HG03045 (cell line): ENCODE measurements at regions not wholly inside any gene's neighbourhood (a gene's known extent, or its start where the extent isn't known, plus 50 kb on each side); places are given as distances from the start of the nearest gene placed in this dataset.
"Not testable (repeated sequence)": the region's sequence is repeated elsewhere in the genome, so short reads cannot be mapped to it uniquely, and the experiment has no call there.

Source experiments
- ATAC-seq: cut with Tn5 transposase; IDR thresholded peaks from one replicate; pipeline ENCODE4 v1.9.1; 2021; ENCODE audit warnings: mild to moderate bottlenecking, moderate library complexity; ENCODE audit not compliant: unreplicated experiment

DNA sequence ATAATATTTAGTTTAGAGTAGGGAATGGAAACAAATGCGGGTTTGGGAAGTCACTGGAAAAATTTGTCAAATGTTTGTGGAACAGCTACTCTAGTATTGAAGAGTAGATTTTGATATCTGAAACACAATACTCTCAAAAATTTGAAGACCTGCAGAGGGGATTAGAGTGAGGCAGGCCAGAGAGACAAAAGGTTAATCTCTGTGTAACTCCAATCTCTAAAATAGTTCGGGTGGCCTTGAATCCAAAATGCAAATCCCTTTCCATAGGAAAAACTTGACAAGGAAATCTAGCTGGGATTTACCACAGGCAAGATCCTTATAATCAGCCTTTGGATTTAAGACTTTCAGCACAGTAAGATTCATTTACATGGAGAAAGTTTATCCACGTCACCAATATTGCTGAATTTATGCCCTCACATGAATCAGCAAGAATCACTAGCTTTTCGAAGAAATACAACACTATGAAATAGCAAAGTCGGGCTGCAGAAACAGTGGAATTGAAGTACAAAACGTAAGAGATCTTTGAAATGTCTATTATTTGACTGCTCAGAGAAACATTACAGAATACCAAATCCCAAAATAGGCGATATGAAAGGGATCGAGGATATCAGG is 423.7 kb upstream of the ZNF804A start:
- no peak for ATAC-seq

DNA sequence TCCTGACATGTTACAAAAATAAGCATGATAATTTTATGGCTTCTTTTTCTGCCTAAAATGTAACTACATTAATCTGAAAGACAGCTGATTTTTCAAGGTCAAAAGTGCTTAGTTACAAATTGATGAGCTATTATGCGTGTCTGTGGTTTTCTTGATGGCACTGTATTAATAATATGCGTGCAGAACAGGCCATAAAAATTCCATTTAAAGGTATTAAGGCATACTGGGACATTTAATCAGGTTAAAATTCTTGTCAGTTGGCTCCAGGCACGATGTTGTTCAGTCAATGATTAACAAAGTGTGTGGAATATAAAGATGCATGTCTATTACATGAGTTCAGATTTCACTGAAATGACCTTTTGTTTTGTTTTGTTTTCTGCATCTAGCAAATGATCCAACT is 420.1 kb upstream of the ZNF804A start:
- ATAC-seq, result no peak

DNA sequence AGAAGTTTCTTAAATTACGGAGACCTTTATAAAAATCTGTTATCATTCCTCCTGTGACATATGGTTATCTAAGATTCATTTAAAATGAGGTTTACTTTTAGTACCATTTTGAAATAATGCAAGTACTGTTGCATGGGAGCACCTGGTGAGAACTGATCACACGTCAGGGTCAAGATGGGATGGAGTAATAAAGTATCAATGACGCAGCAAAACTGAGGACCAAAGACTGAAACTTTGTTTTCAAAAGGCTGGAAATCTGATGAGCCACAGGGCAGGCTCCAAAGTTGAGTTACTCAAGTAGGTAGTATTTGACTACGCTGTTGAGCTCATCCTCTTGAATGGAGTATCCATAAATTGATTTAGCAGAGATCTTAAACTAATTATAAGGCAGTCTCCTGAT is 411.9 kb upstream of the ZNF804A start:
- ATAC-seq, result no peak

DNA sequence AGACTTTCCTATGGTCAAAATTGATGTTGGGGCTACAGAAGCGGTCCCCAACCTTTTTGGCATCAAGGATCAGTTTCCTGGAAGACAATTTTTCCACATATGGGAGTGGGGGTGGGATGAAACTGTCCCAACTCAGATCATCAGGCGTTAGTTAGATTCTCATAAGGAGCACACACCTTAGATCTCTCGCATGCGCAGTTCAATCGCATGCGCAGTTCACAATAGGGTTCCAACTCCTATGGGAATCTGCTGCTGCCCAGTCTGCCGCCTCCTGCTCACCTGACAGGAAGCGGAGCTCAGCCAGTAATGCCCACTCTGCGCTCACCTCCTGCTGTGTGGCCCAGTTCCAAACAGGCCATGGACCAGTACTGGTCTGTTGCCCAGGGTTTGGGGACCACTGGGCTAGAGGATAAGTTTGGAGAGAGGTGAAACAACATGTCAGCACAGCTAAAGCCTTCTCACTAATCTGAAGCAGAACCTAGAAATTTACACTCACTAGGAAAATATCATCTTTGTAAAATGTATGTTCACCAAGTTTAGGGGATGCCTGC is 410.8 kb upstream of the ZNF804A start:
- no peak for ATAC-seq

DNA sequence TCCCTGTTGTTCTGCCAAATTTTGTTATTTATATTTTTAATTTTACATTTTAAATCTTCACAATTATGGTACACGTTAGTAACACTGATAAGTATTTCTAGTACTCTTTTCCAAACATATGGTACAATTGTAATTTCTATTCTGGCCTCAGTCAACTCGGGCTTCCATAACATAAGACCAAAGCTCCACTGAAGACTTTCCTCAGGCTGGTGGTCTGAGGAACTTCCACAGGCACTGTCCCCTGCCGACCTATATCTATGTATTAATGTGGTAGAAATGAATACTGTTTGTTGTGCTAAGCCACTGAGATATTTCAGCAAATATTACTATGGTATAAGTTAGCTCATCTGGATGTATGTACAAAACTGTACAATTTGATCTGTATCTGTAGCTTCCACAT is 407.6 kb upstream of the ZNF804A start:
- ATAC-seq, result no peak

DNA sequence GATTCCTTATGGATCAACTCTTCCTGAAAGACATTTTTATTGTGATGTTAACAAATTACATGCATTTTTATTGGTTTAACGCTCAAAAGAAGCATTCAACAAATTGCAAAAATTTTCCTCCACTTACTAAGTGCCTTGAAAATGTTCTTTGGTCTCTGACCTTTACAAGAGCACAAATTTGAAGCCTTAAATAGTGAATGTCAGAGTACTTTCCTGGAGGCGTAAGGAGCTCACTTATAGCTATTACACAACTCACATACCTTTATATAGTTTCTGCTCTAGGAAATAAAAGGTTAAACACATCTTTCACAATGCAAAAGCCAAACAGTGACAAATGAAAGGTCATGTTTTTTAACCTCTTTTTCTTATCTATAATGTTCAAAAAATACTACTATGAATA is 405.7 kb upstream of the ZNF804A start:
- no peak for ATAC-seq

DNA sequence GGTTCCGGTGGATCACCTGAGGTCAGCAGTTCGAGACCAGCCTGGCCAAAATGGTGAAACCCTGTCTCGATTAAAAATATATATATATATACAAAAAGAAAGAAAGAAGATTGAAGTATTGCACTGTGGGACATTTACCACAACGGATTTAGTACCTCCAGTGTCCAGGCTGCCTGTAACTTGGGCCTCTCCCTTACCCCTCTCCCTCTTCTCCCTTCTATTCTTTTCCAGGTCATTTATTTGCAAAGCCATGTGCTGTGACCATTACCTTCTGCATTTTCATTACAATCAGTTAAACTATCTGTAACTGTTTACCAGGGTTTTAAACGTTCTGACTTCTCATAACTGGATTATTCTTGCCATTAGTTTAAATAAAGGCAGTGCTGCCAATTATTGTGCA is 400.9 kb upstream of the ZNF804A start:
- ATAC-seq, result no peak

DNA sequence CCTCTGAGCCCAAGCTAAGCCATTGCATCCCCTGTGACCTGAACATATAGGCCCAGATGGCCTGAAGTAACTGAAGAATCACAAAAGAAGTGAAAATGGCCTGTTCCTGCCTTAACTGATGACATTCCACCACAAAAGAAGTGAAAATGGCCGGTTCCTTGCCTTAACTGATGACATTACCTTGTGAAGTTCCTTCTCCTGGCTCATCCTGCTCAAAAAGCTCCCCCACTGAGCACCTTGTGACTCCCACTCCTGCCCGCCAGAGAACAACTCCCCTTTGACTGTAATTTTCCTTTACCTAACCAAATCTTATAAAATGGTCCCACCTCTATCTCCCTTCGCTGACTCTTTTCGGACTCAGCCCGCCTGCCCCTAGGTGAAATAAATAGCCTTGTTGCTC is 399.5 kb upstream of the ZNF804A start:
- ATAC-seq, result not testable (repeated sequence)

DNA sequence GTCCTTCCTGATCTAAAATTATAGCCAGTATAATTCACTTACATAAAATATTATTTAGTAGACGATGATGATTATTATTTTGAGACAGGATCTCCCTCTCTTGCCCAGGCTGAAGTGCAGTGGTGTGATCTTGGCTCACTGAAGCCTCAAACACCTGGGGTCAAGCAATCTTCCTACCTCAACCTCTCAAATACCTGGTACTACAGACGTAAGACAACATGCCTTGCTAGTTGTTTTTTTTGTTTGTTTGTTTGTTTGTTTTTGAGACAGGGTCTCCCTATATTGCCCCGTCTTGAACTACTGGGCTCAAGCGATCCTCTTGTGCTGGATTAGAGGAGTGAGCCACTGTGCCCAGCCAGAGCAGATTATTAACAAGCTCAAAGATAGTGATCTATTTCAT is 399.1 kb upstream of the ZNF804A start:
- no peak for ATAC-seq

DNA sequence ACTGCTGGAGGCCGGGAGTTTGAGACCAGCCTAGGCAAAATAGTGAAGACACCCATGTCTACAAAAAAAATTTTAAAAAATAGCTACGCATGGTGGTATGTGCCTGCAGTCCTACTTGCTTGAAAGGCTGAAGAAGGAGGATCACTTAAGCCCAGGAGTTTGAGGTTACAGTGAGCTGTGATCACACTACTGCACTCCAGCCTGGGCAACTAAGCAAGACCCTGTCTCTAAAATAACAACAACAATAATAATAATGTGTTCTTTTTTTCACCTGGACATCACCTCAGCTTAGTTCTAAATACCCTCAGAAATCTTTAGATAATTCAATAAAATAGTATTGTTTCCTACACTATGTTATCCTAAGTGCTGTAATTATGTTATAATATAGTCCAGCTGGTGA is 397.1 kb upstream of the ZNF804A start:
- ATAC-seq, result no peak

DNA sequence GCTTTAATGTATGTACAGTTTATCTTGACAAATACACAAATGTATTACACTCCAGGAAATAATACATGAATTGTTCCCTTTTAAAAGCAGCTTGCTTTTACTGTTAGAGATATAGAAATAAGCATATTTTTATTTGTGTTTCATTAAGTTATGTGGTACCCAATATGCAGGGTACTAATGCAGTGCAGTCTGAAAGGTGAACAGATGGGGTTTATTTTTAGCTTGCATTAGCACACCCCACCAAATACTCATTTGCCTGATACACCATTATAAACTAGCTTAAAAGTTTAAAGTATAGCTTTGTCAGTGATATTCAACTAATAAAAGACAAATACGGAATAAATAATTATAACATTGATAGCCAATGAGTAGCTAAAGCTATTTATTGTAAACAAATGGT is 394.7 kb upstream of the ZNF804A start:
- ATAC-seq, result no peak

DNA sequence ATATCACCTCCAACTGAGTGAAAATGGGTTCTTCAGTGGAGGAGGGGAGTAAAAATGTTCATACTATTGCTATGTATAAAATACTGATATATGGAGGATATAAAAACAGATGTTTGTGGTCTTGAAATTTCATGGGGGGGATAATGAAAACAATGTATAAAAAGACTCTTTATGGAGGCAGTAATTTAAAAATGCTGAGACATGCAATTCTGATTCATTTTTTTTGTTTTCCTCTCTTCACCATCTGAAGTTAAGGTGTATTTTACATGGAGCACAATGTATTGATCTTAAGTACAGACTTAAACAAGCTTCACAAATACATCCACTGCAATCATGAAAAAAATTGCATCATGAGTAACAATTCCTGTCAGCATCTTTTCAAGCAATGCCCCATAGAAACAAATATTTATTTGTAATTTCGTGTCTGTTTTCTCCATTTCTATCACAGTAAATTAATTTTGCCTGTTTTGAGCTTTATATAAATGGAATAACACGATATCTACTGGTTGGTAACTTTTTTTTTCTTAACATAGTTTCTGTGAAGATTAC is 393.2 kb upstream of the ZNF804A start:
- no peak for ATAC-seq

DNA sequence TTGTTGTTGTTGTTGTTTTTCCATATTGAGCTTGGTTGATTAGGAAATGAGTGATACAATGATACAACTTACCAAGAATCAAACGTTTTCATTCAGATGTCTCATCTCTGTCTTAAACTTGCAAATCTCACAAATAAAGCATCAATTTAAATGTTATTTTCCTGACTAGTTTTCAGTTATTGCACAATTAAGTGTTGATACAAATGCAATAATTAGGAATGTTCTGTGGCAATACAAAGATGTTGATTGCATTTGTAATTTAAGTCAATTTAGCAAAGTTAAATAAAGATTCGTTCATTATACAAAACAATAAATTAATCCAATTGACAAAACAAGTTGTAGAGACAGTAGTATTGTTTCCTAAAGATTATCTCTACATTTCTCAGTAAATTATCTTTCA is 392.3 kb upstream of the ZNF804A start:
- ATAC-seq, result no peak

DNA sequence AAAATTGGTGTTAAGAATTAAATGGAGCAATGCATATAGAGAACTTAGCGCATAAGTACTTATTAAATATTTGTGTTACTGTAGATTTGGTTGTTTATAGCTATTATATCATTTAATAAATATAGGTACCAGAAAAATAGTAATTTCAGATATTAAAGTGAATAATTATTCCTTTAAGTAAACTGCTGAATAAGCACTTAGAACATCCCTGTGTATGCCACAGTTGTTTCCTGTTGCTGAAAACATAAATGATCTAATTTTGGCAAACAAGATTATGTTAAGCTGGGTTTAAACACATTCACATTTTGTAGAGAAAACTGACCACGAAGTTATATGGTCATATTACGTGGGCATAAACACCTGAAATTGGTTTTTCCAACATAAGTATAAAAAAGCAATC is 388.0 kb upstream of the ZNF804A start:
- ATAC-seq, result no peak

DNA sequence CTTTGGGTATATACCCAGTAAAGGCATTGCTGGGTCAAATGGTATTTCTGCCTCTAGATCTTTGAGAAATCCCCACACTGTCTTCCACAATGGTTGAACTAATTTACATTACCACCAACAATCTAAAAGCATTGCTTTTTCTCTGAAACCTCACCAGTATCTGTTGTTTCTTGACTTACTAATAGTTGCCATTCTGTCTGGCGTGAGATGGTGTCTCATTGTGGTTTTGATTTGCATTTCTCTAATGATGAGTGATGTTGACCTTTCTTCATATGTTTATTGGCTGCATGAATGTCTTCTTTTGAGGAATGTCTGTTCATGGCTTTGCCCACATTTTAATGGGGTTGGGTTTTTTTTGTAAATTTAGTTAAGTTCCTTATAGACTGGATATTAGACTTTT is 382.6 kb upstream of the ZNF804A start:
- no peak for ATAC-seq

DNA sequence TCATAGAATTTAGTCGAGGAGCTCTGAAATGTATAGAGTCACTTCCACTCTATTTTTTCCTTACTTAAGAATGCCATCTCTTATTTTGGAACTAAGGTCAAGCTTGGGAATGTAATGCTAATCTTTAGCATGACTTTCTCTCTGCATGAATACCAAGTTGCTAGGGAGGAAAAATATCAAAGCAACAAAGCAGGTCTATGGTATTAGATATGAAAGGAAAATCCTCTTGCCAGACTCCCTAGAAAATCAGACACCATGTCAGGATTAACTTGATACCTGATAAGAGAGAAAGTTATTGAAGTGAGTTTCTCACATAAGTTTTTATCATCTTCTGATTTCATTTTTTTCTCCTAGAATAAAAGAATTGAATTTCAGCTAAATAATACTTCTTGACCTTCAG is 341.7 kb upstream of the ZNF804A start:
- no peak for ATAC-seq

DNA sequence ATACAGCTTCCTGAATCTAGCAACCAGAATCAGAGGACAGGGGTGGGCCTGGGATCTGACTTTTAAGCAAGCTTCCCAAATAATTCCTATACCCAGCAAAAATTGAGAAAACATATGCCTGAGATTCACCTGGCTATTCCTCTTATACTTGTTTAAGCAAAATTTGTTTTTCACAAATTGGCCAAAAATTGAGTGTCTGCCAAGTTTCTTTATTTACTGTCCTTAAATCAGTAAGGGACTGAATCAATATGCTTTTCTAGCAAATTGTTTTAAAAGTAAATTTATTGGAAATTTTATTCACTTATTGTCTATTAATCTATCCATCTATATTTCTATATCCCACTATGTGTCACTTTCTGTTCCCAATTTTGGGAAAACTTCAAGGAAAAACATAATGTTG is 337.0 kb upstream of the ZNF804A start:
- no peak for ATAC-seq

DNA sequence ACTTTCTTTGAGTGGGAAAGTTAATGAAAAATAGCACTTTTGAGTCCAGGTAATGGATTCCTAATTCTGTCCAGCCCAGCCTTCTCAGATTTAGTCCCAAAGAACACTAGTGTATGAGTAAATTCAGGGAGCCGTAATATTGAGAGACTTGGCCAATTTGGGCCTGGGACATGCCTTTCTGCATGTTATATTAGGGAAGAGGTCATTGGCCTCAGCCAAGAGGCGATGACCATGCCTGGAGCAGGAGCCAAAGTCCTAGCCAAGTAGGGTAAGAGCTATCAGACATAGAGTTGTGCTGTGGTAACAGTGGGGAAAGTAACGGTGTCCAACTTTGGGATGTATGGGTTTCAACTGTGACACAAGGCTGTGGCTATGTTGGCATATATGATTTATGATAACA is 336.5 kb upstream of the ZNF804A start:
- no peak for ATAC-seq

DNA sequence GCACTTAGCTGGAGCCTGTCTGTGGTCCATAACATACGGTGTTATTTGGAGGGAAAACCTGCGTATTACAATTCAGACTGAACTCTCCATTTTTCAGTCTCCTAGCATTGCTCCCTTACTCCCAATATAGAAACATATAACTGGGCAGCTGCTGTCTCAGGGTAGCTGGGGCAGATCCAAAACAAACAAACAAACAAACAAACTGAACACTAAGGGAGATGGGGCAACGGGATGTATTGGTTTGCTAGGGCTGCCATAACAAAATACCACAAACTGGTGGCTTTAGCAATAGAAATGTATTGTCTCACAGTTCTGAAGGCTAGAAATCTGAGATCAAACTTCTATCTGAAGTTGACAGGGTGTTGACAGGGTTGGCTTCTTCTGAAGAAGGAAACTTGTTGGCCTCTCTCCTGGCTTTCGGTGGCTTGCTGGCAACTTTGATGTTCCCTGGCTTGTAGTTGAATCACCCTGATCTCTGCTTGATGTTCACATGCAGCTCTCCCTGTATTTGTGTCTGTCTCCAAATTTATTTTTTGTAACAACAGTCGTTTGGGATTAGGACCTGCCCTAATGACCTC is 329.3 kb upstream of the ZNF804A start:
- ATAC-seq, result no peak

DNA sequence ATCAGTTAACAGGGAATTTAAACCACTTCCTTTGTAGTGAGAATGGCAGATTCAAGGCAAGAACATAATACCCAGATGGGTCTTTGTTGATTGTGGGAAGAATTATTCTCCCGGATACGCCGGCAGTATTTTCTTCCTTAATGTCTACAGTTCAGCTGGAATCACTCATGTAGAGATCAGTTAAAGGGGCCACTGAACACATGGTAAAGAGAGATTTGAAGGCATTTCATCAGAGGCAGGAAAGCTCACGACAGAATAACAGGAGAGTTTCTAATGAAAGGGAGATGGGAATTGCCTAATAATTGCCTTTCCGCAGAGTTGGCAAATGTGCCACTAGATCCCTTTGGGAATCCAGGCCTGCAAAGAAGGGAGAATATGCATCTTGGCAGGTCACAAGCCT is 327.7 kb upstream of the ZNF804A start:
- no peak for ATAC-seq

DNA sequence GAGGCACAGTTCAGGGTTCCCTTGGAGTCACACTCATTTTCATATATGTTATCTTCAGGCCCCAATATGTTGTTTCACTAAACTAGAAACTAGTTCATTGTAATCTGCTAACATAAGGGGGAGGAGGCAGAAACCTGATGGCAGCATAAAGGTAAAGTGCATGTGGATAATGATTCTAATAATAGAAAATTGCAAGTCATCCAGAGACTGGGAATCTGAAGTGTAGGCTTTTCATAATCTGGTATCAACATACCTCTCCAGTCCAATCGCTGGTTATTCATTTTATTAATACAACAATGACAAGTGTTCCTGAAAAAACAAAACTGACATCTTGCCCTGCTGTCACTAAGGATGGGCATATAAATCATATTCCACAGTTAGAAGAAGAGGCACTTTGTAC is 326.3 kb upstream of the ZNF804A start:
- ATAC-seq, result no peak

DNA sequence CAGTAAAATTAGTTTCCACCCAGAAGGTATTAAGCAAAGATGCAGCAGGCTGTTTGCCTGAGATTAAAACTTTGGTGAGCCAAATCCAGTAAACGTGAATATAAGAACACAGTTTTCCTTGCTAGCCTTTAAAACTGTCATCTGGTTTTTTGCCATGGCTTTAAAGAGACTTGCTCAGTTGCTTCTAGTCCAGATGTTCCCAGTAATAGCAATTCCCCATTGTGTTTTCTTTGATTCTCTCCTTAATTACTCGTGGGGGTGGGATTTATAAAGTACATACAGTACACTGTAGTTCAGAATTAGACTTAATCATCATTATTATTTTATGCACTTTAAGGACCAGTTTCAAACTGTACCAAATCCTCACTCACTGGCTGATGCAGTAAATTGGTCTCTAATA is 303.5 kb upstream of the ZNF804A start:
- no peak for ATAC-seq

DNA sequence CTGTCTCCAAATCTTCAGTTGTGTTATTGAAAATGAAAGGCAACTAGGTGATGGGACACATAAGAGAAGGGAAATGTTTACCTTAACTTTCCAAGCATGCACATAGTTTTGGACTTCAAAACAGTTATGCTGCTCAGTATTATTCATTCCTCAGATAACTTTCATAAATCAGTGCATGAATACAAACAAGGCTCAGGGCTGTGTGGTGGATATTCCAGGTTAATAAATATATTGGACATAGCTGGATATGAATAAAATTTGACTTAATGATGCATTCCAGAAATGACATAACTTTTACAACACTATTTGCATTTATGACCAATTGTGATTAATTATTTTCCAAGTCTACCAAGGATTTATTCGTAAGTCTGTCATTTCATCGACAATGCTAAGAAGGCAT is 301.2 kb upstream of the ZNF804A start:
- no peak for ATAC-seq
